AG09309 (cell line): ENCODE measurements at regions not wholly inside any gene's neighbourhood (a gene's known extent, or its start where the extent isn't known, plus 50 kb on each side); places are given as distances from the start of the nearest gene placed in this dataset.
"Not testable (repeated sequence)": the region's sequence is repeated elsewhere in the genome, so short reads cannot be mapped to it uniquely, and the experiment has no call there.

ENCODE experiments used
- DNase-seq: peaks from one replicate; pipeline ENCODE4 v3.0.0-alpha.2; 2010; ENCODE audit warnings: low read depth
- H3K4me3 ChIP-seq: 2 replicates; pipeline ENCODE4 v1.5.1; 2011; ENCODE audit warnings: mild to moderate bottlenecking, low read depth, low read length, moderate library complexity; ENCODE audit not compliant: control insufficient read depth
- TF ChIP-seq, protein P1 (sequence below): IDR thresholded peaks from 2 replicates; pipeline ENCODE4 v1.5.1; 2011; ENCODE audit warnings: mild to moderate bottlenecking, low read depth, low read length, inconsistent platforms; ENCODE audit not compliant: insufficient read depth, control insufficient read depth; ENCODE audit errors: missing control alignments

DNA sequence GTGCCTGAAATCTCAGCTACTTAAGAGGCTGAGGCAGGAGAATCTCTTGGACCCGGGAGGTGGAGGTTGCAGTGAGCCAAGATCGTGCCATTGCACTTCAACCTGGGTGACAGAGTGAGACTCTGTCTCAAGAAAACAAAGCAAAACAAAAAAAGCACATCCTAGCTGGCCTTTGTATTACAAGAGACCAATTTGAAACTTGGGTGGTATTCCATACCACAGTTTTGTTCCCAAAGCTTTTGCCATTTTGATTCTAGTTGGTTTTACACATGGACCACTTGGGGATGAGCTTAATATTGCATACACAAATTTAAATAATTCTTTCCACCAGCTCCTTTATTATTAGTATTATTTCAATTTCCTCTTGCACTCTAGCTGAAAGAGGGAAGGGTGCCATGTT lies 276.9 kb upstream of the SLC16A7 start:
- TF ChIP-seq, protein P1, sequence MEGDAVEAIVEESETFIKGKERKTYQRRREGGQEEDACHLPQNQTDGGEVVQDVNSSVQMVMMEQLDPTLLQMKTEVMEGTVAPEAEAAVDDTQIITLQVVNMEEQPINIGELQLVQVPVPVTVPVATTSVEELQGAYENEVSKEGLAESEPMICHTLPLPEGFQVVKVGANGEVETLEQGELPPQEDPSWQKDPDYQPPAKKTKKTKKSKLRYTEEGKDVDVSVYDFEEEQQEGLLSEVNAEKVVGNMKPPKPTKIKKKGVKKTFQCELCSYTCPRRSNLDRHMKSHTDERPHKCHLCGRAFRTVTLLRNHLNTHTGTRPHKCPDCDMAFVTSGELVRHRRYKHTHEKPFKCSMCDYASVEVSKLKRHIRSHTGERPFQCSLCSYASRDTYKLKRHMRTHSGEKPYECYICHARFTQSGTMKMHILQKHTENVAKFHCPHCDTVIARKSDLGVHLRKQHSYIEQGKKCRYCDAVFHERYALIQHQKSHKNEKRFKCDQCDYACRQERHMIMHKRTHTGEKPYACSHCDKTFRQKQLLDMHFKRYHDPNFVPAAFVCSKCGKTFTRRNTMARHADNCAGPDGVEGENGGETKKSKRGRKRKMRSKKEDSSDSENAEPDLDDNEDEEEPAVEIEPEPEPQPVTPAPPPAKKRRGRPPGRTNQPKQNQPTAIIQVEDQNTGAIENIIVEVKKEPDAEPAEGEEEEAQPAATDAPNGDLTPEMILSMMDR, result no peak
- H3K4me3 ChIP-seq, result no peak overlapping the region
- DNase-seq, result no peak

- no peak for DNase-seq
- TF ChIP-seq, protein P1, result no peak
- H3K4me3 ChIP-seq, result no peak overlapping the region
Observed at GRCh38 chr12:59317598-59317997, 278.2 kb upstream of the SLC16A7 start.

- TF ChIP-seq, protein P1, result no peak
- no peak for DNase-seq
- no peak overlapping the region for H3K4me3 ChIP-seq
Observed at GRCh38 chr12:59316938-59317337, 278.9 kb upstream of the SLC16A7 start.

GRCh38 chr12:59316354-59316753 lies 279.5 kb upstream of the SLC16A7 start:
- not testable (repeated sequence) for H3K4me3 ChIP-seq, DNase-seq

GRCh38 chr12:59314209-59314608 lies 281.6 kb upstream of the SLC16A7 start:
- TF ChIP-seq, protein P1, result no peak
- H3K4me3 ChIP-seq, result no peak overlapping the region
- DNase-seq, result no peak

DNA sequence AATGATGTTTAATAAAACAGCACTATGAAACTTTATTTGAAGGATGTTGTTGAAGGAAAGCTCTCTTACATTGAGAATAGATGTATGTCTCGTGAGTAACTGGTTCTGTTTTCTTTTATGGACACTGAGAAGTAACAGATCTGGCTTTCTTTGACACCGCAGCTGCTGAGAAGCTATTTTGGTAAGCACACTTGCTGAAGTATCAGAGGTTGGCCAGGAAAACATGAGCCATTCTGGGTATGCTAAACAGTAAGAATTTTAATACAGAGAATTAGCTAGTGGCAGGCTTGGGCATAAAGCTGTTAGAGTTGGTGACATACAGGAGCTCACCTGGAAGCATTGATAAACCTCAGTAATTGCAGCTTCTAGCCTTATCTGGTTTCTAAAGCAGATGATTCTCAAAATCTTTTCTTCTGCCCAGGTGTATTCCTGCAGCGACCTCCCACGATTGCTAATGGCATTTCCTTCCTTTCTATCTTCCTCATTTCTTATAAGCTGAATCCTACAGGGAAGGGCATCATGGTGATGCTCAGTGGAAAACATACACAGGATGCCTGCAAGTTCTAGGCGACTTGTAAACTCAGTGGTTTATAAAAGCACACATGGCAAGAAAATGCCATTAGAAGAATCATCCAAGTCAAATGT lies 291.6 kb upstream of the SLC16A7 start:
- TF ChIP-seq, protein P1, result no peak
- DNase-seq, result no peak
- H3K4me3 ChIP-seq, result no peak overlapping the region

DNA sequence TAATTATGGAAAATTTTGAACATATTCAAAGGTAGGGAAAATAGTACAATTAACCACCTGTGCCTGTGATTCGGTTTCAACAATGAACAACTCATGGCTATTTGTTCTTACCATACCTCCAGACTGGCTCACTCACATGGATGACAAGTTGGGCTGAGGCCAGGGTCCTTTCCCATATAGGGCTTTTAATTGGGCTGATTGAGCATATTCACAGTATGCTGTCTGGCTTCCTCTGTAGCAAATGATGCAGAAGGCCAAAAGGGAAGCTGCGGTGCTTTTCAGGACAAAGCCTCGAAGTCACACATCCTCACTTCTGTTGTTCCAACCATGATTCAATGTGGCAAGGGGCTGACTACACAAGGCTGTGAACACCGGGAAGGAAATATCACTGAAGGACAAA lies 297.5 kb upstream of the SLC16A7 start:
- H3K4me3 ChIP-seq, result no peak overlapping the region
- DNase-seq, result no peak
- TF ChIP-seq, protein P1, result no peak
